Nephron progenitor cell (in vitro differentiated cells): ENCODE measurements at regions not wholly inside any gene's neighbourhood (a gene's known extent, or its start where the extent isn't known, plus 50 kb on each side); places are given as distances from the start of the nearest gene placed in this dataset.

ENCODE experiments used
- DNase-seq: peaks from one replicate; pipeline ENCODE4 v3.0.0; 2021
- H3K27ac Mint-ChIP-seq: 2 replicates; pipeline ENCODE4 v1.8.0; 2021; ENCODE audit warnings: mild to moderate bottlenecking, moderate library complexity, mixed read lengths
- H3K27me3 Mint-ChIP-seq: 2 replicates; pipeline ENCODE4 v1.8.0; 2021; ENCODE audit warnings: mild to moderate bottlenecking, low read depth, mixed read lengths; ENCODE audit not compliant: poor library complexity
- H3K36me3 Mint-ChIP-seq: 2 replicates; pipeline ENCODE4 v1.8.0; 2021; ENCODE audit warnings: low read depth, mixed read lengths
- H3K4me1 Mint-ChIP-seq: 2 replicates; pipeline ENCODE4 v1.8.0; 2021; ENCODE audit warnings: mixed read lengths
- H3K4me3 Mint-ChIP-seq: 2 replicates; pipeline ENCODE4 v1.8.0; 2021; ENCODE audit warnings: mild to moderate bottlenecking, moderate library complexity, mixed read lengths
- H3K9me3 Mint-ChIP-seq: 2 replicates; pipeline ENCODE4 v1.8.0; 2021; ENCODE audit warnings: mild to moderate bottlenecking, moderate library complexity, mixed read lengths
- TF ChIP-seq, protein P1 (sequence below): fragments of 200-600 bp; sonication (generic); IDR thresholded peaks from 2 replicates; pipeline ENCODE4 v1.5.0; 2021; ENCODE audit warnings: antibody characterized with exemption

DNA sequence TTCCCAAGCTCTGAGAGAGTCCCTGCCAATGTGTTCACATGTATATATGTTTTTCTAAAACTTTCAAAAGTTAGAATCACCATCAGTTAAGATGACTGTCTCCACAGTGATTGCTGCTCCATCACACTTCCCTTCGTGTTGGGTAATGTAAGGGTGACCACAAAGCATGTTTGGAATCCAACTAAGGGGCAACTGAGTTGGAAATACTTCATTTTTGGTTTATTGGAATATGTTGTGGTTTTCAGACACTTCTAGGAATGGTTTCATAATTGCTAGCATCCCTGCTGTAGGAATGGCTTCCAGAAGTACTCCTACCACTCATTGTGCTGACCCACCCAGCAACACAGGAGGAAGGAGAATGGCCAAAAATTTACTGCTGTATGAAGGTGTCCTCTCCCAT, 212.5 kb upstream of the GULP1 start:
- H3K27ac Mint-ChIP-seq: no peak overlapping the region
- DNase-seq: no peak
- H3K9me3 Mint-ChIP-seq: peaks cover 5% of the 10 kb centered on the region
- H3K4me1 Mint-ChIP-seq: no peaks in the 10 kb centered on the region
- no peaks in the 10 kb centered on the region for H3K36me3 Mint-ChIP-seq
- TF ChIP-seq, protein P1, sequence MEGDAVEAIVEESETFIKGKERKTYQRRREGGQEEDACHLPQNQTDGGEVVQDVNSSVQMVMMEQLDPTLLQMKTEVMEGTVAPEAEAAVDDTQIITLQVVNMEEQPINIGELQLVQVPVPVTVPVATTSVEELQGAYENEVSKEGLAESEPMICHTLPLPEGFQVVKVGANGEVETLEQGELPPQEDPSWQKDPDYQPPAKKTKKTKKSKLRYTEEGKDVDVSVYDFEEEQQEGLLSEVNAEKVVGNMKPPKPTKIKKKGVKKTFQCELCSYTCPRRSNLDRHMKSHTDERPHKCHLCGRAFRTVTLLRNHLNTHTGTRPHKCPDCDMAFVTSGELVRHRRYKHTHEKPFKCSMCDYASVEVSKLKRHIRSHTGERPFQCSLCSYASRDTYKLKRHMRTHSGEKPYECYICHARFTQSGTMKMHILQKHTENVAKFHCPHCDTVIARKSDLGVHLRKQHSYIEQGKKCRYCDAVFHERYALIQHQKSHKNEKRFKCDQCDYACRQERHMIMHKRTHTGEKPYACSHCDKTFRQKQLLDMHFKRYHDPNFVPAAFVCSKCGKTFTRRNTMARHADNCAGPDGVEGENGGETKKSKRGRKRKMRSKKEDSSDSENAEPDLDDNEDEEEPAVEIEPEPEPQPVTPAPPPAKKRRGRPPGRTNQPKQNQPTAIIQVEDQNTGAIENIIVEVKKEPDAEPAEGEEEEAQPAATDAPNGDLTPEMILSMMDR: no peak
- H3K27me3 Mint-ChIP-seq: peaks cover 3% of the 10 kb centered on the region
- H3K4me3 Mint-ChIP-seq: no peak overlapping the region

DNA sequence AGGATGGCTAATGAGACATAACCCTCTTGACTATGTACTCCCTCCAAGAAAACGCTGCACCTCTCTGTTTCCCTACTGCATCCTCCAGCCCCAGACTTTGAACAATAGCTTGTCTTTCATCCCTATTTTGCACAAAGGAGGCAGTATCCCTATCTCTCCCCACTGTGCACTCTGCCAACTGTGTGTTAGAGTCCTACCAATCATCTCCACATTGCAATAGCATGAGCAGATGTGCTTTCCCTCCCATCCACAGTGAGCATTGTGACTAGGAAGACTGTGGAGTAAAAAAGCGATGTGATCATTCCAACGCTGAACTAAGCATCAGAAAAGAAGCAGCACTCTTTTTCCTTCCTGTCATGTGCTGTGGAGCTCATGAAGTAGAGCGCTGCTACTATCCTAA, 206.3 kb upstream of the GULP1 start:
- TF ChIP-seq, protein P1: no peak
- Mint-ChIP-seq H3K36me3 (no peaks in the 10 kb centered on the region), H3K4me1 (no peaks in the 10 kb centered on the region), H3K27ac (no peak overlapping the region), H3K27me3 (no peaks in the 10 kb centered on the region), H3K4me3 (no peak overlapping the region), H3K9me3 (peaks cover 10% of the 10 kb centered on the region)
- DNase-seq: no peak

DNA sequence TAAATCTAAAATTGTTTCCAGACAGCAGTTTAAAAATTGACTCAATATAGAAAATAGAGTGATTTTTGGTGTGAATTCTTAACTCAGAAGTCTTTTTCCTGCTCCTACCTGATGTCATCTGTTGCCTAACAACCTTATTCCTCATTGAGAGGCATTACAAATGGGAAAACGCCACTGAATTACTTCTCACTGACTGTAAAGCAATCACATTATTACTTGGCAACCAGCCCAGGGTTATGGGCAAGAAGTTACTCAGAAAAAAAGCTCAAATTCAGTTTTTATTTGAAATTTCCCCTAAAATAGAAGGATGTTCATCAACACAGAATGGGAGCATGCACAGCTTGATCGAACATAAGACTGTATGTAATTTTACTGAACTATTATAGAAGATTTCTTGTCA, 201.8 kb upstream of the GULP1 start:
- Mint-ChIP-seq H3K4me3 (no peak overlapping the region), H3K27ac (no peak overlapping the region), H3K9me3 (peaks cover 10% of the 10 kb centered on the region), H3K4me1 (peaks cover 11% of the 10 kb centered on the region), H3K27me3 (no peaks in the 10 kb centered on the region), H3K36me3 (no peaks in the 10 kb centered on the region)
- TF ChIP-seq, protein P1: no peak
- no peak for DNase-seq

DNA sequence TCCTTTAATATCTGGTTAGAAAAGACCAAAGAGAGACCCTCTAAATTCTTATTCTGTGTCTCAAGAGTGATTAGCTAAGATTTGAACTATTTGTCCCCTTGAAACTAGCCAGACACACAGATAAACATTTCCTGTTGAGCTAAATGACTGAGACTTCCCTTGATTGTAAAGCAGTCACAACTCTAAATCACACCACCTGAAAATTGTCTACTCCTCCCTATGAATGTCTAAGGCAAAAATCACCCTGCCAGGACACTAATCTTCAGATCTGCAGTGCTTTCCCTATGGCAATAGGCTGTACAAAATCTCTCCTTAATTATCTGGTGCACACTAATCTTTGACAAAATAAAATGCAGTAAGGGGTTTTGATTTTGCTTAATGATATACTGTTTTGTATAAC, 200.5 kb upstream of the GULP1 start:
- DNase-seq: no peak
- Mint-ChIP-seq H3K4me1 (peaks cover 11% of the 10 kb centered on the region), H3K4me3 (no peak overlapping the region), H3K27me3 (no peaks in the 10 kb centered on the region), H3K9me3 (peaks cover 3% of the 10 kb centered on the region), H3K27ac (peak overlapping the region; percentile 69), H3K36me3 (no peaks in the 10 kb centered on the region)
- TF ChIP-seq, protein P1: no peak

DNA sequence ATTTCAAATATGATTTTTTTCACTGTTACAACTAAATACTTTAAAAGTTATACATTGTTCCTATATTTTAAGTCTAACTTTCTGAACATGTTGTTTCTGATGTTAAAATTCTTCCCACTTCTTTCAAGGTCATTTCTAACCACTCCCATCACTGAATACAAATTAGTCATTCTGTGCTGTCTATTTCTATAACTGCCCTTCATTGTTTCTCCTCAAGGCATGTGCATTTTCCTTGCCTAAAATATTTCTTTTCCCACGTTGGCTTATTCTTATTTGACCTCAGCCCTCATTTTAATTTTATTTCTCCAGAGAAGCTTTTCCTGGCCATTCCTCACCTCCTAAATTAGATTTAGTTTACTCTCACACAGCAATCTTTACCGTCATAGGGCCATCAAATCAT, 198.9 kb upstream of the GULP1 start:
- no peaks in the 10 kb centered on the region for H3K36me3 Mint-ChIP-seq
- DNase-seq: no peak
- TF ChIP-seq, protein P1: no peak
- H3K9me3 Mint-ChIP-seq: no peaks in the 10 kb centered on the region
- H3K4me3 Mint-ChIP-seq: no peak overlapping the region
- no peaks in the 10 kb centered on the region for H3K27me3 Mint-ChIP-seq
- peaks cover 11% of the 10 kb centered on the region for H3K4me1 Mint-ChIP-seq
- H3K27ac Mint-ChIP-seq: no peak overlapping the region

DNA sequence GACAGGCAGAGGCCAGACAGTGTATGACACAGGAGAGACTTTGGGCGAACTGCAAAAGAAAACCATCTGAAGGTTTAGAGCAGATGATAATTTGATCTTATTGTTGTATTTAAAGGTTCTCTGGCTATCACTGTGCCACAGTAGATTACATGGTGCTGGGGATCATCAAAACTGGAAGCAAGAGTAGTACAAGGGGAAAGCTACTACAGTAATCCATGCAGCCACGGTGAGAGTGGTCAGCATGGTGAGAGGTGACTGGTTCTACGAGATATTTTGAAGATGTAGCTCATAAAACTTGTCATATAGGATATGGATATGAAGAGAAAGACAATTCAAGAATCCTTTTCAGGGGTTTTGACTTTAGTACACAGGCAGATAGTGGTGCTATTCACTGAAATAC, 194.8 kb upstream of the GULP1 start:
- Mint-ChIP-seq H3K4me1 (no peaks in the 10 kb centered on the region), H3K27ac (no peak overlapping the region), H3K27me3 (no peaks in the 10 kb centered on the region), H3K36me3 (no peaks in the 10 kb centered on the region), H3K4me3 (no peak overlapping the region), H3K9me3 (no peaks in the 10 kb centered on the region)
- no peak for DNase-seq
- TF ChIP-seq, protein P1: no peak
